ENCODE measurements at regions not wholly inside any gene's neighbourhood (a gene's known extent, or its start where the extent isn't known, plus 50 kb on each side); places are given as distances from the start of the nearest gene placed in this dataset.

DNA sequence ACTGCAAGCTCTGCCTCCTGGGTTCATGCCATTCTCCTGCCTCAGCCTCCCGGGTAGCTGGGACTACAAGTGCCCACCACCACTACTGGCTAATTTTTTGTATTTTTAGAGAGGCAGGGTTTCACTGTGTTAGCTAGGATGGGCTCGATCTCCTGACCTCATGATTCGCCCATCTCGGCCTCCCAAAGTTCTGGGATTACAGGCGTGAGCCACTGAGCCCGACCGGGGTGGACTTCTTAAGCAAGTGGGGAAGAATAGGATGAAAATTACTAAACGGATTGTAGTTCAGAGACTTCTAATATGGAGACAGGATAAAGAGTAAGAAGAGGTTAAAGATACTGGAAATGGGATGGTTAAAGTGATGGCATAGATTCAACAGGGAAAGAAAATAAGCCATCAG is 132.3 kb upstream of the IRX2 start:
- no peak overlapping the region for H3K4me3 ChIP-seq (ENCODE audit: low read depth, low read length)
- TF ChIP-seq, protein P1, sequence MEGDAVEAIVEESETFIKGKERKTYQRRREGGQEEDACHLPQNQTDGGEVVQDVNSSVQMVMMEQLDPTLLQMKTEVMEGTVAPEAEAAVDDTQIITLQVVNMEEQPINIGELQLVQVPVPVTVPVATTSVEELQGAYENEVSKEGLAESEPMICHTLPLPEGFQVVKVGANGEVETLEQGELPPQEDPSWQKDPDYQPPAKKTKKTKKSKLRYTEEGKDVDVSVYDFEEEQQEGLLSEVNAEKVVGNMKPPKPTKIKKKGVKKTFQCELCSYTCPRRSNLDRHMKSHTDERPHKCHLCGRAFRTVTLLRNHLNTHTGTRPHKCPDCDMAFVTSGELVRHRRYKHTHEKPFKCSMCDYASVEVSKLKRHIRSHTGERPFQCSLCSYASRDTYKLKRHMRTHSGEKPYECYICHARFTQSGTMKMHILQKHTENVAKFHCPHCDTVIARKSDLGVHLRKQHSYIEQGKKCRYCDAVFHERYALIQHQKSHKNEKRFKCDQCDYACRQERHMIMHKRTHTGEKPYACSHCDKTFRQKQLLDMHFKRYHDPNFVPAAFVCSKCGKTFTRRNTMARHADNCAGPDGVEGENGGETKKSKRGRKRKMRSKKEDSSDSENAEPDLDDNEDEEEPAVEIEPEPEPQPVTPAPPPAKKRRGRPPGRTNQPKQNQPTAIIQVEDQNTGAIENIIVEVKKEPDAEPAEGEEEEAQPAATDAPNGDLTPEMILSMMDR (conservative IDR thresholded peaks at IDR 0.05; ENCODE audit: low read depth, low read length): no peak
- DNase-seq (ENCODE audit: low read depth): no peak

DNA sequence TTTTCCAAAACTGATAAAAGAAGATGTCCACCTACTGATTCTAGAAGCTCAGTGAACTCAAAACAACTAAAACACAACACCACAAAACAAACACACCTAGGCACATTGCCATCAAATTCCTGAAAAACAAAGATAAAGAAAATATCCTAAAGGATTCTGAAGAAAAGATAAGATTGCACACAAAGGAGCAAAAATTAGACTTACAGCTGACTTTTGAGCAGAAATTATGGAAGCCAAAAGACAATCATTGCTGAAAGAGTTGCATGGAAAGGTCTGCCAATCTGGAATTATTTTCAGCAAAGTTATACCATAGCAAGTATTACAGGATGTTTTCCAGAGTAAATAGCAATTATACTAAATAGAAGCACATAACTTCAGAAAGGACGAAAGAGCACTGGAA is 128.2 kb upstream of the IRX2 start:
- H3K4me3 ChIP-seq (ENCODE audit: low read depth, low read length): no peak overlapping the region
- DNase-seq (ENCODE audit: low read depth): no peak
- TF ChIP-seq, protein P1 (conservative IDR thresholded peaks at IDR 0.05; ENCODE audit: low read depth, low read length): no peak

DNA sequence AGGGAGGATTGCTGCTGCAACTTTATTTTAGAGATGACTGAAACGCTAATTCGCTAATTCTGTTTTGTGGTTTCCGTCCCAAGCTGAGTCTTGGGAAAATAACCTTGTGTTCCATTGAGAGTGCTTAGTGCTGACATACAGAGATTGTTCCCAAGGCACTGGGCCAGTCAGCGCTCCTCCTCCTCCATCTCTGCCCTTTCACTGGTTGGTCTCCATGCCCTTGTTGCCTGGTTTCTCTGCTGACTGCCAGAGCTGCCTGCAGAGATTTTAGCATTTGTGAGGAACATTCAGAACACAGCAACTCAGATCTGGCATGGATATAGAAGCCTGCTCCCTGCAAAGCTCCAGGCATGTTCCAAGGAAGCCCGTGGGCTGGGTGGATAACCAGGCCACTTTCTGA is 126.0 kb upstream of the IRX2 start:
- TF ChIP-seq, protein P1 (conservative IDR thresholded peaks at IDR 0.05; ENCODE audit: low read depth, low read length): no peak
- no peak overlapping the region for H3K4me3 ChIP-seq (ENCODE audit: low read depth, low read length)
- no peak for DNase-seq (ENCODE audit: low read depth)

GRCh38 chr5:2876183-2876582 is 124.7 kb upstream of the IRX2 start:
- H3K4me3 ChIP-seq (ENCODE audit: low read depth, low read length): no peak overlapping the region
- TF ChIP-seq, protein P1 (conservative IDR thresholded peaks at IDR 0.05; ENCODE audit: low read depth, low read length): no peak
- DNase-seq (ENCODE audit: low read depth): no peak

DNA sequence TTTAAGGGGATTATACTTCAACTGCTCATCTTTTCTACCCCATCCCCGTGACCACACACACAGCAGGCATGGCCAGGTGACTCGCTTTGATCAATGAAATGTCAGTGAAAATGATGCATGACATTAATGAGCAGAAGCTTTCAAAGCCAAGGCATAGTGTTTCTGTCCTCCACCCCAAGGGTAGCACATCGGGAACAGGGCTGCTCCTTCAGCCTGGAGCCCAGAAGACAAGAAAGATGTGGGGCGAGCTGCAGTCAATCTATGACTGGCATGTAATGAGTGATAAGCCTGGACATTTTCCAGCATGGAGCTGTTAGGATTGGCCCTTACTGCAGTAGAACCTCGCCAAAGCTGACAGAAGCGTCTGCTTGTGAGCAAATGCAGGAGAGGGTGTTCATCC is 122.6 kb upstream of the IRX2 start:
- TF ChIP-seq, protein P1 (conservative IDR thresholded peaks at IDR 0.05; ENCODE audit: low read depth, low read length): no peak
- no peak for DNase-seq (ENCODE audit: low read depth)
- no peak overlapping the region for H3K4me3 ChIP-seq (ENCODE audit: low read depth, low read length)

DNA sequence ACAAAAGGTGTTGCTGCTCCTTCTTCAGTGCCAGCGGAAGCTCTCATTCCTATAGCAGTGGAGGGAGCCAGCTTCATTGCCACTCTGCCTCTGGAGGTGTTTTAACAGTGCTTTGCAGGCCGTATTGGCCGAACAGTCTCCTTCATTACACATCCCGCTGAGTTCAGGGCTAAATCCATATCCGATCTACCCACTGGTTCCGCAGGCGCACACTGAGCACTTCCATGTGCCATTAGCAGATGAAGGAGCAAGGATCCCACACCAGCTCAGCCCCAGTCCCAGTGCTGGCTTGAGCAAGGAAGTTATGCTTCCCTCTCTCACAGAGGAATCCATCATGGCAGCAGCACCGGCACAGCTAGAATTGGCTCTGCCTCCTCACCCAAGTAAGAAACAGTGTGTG is 121.2 kb upstream of the IRX2 start:
- no peak overlapping the region for H3K4me3 ChIP-seq (ENCODE audit: low read depth, low read length)
- TF ChIP-seq, protein P1 (conservative IDR thresholded peaks at IDR 0.05; ENCODE audit: low read depth, low read length): no peak
- no peak for DNase-seq (ENCODE audit: low read depth)

- TF ChIP-seq, protein P1 (conservative IDR thresholded peaks at IDR 0.05; ENCODE audit: low read depth, low read length): no peak
- DNase-seq (ENCODE audit: low read depth): no peak
- H3K4me3 ChIP-seq (ENCODE audit: low read depth, low read length): no peak overlapping the region
These were observed 119.8 kb upstream of the IRX2 start for GRCh38 chr5:2871282-2871681.
